K562 (cell line): ENCODE measurements at regions not wholly inside any gene's neighbourhood (a gene's known extent, or its start where the extent isn't known, plus 50 kb on each side); places are given as distances from the start of the nearest gene placed in this dataset.
A peak's percentile ranks its signal among the peaks of the same experiment; 100 is the strongest.

Experiments
- ASH1L ChIP-seq: fragments of 450-650 bp; IDR thresholded peaks from 2 replicates; pipeline ENCODE4 v1.6.1; 2018; ENCODE audit warnings: borderline replicate concordance, mild to moderate bottlenecking, low read depth; ENCODE audit not compliant: partially characterized antibody
- CBX3 ChIP-seq, 2 experiments: IDR thresholded peaks; 1 replicate in 1 of 2; 2 replicates in 1 of 2; pipeline ENCODE4 v1.6.1; 2012; ENCODE audit warnings: inconsistent platforms in 2 of 2, low read length in 2 of 2, borderline replicate concordance in 1 of 2, control low read depth in 1 of 2
- EP400 ChIP-seq: fragments of 450-650 bp; IDR thresholded peaks from 2 replicates; pipeline ENCODE4 v1.6.1; 2017; ENCODE audit warnings: antibody characterized with exemption, mild to moderate bottlenecking, moderate library complexity
- GABPA ChIP-seq: fragments of 200-800 bp; sonication (Bioruptor generic); conservative IDR thresholded peaks from 2 replicates; pipeline ENCODE4 v1.6.1; 2016; ENCODE audit warnings: low read depth, missing genetic modification characterization, missing compliant biosample characterization
- KDM5B ChIP-seq: fragments of 200-600 bp; sonication (generic); IDR thresholded peaks from 2 replicates; pipeline ENCODE4 v1.6.1; 2012; ENCODE audit warnings: low read depth, mild to moderate bottlenecking, moderate library complexity, low read length, control low read depth, inconsistent platforms; ENCODE audit not compliant: insufficient replicate concordance
- MCM2 ChIP-seq: fragments of 450-650 bp; IDR thresholded peaks from 2 replicates; pipeline ENCODE4 v1.6.1; 2017; ENCODE audit warnings: low read depth, mild to moderate bottlenecking
- NR2C1 ChIP-seq, 2 experiments: fragments of 450-650 bp; IDR thresholded peaks; 2 replicates each; pipeline ENCODE4 v1.6.1; 2017; ENCODE audit warnings: mild to moderate bottlenecking in 2 of 2, antibody characterized with exemption in 1 of 2, inconsistent platforms in 1 of 2, missing compliant biosample characterization in 1 of 2, missing genetic modification characterization in 1 of 2
- NR2C2 ChIP-seq, 2 experiments: fragments of 200-800 bp in 1 of 2; sonication (Bioruptor generic) in 1 of 2; sonication (generic) in 1 of 2; formaldehyde crosslinking in 1 of 2; IDR thresholded peaks; 2 replicates each; pipeline versions ENCODE4 v1.6.1 to v1.8.0; 2016 to 2022; ENCODE audit warnings: mild to moderate bottlenecking in 1 of 2, missing compliant biosample characterization in 1 of 2, missing genetic modification characterization in 1 of 2, missing genetic modification reagents in 1 of 2
- RHOXF2B ChIP-seq: fragments of 250-450 bp; sonication (Bioruptor Pico); conservative IDR thresholded peaks from 2 replicates; pipeline ENCODE4 v1.5.1; 2021
- STAT6 ChIP-seq: sonication (generic); formaldehyde crosslinking; IDR thresholded peaks from 2 replicates; pipeline ENCODE4 v1.8.1; 2023; ENCODE audit warnings: mild to moderate bottlenecking, missing genetic modification reagents
- VEZF1 ChIP-seq: fragments of 200-800 bp; sonication (Bioruptor generic); IDR thresholded peaks from 2 replicates; pipeline ENCODE4 v1.6.1; 2017; ENCODE audit warnings: missing genetic modification characterization, missing compliant biosample characterization
- ZNF143 ChIP-seq: sonication (generic); formaldehyde crosslinking; IDR thresholded peaks from 2 replicates; pipeline ENCODE4 v1.9.0; 2022; ENCODE audit warnings: mild to moderate bottlenecking, missing genetic modification reagents
- ZNF174 ChIP-seq: fragments of 250-450 bp; sonication (Bioruptor Pico); IDR thresholded peaks from 2 replicates; pipeline ENCODE4 v1.4.0; 2020; ENCODE audit warnings: mild to moderate bottlenecking
- ZNF224 ChIP-seq: sonication (generic); formaldehyde crosslinking; IDR thresholded peaks from 2 replicates; pipeline ENCODE4 v1.8.0; 2022; ENCODE audit warnings: mild to moderate bottlenecking, missing genetic modification reagents
- ZNF589 ChIP-seq: fragments of 200-800 bp; sonication (Bioruptor generic); IDR thresholded peaks from 2 replicates; pipeline ENCODE4 v1.6.1; 2016; ENCODE audit warnings: low read depth, missing genetic modification characterization, missing compliant biosample characterization
- ZNF609 ChIP-seq: sonication (generic); formaldehyde crosslinking; IDR thresholded peaks from 2 replicates; pipeline ENCODE4 v1.8.1; 2023; ENCODE audit warnings: missing genetic modification reagents, mild to moderate bottlenecking, borderline replicate concordance
- ZNF830 ChIP-seq: fragments of 250-450 bp; sonication (Bioruptor Pico); IDR thresholded peaks from 2 replicates; pipeline ENCODE4 v1.5.0; 2021; ENCODE audit warnings: mild to moderate bottlenecking

- TF ChIP-seq NR2C1 (IDR thresholded peaks at IDR 0.05), result peak; percentile 94
- peak; percentile 95 for TF ChIP-seq NR2C1 (tag; IDR thresholded peaks at IDR 0.05)
- peak; percentile 80 for TF ChIP-seq GABPA (tag)
- TF ChIP-seq STAT6 (CRISPR knock-in tag), result no peak
- no peak for TF ChIP-seq MCM2
- no peak for TF ChIP-seq ZNF224 (CRISPR knock-in tag)
- TF ChIP-seq VEZF1 (CRISPR knock-in tag), result peak; percentile 32; the same call in 1 of the 2 replicates
- no peak for TF ChIP-seq ZNF143
- TF ChIP-seq ZNF174 (CRISPR knock-in tag), result no peak
- TF ChIP-seq RHOXF2B (CRISPR knock-in tag), result no peak
- TF ChIP-seq ASH1L, result no peak
- TF ChIP-seq NR2C2 (CRISPR knock-in tag; IDR thresholded peaks at IDR 0.05), result peak; percentile 91
- TF ChIP-seq NR2C2 (tag; IDR thresholded peaks at IDR 0.05), result peak; percentile 96
- 0 out of 2 replicates have a peak, but pooled peaks have one; percentile 31 for TF ChIP-seq ZNF589
- no peak for TF ChIP-seq ZNF609 (CRISPR knock-in tag)
- TF ChIP-seq KDM5B, result no peak
- TF ChIP-seq ZNF830 (CRISPR knock-in tag), result no peak
- 0 out of 2 replicates have a peak, but pooled peaks have one; percentile 27 for TF ChIP-seq EP400
- TF ChIP-seq CBX3 (IDR thresholded peaks at IDR 0.05; ENCODE audit: borderline replicate concordance in 1 of 2, low read length in 2 of 2), result no peak
Observed at GRCh38 chrX:43279341-43279808, 376.7 kb upstream of the MAOA start (continued).
